GM21528 (cell line): ENCODE measurements at regions not wholly inside any gene's neighbourhood (a gene's known extent, or its start where the extent isn't known, plus 50 kb on each side); places are given as distances from the start of the nearest gene placed in this dataset.
A peak's percentile ranks its signal among the peaks of the same experiment; 100 is the strongest.
"Not testable (repeated sequence)": the region's sequence is repeated elsewhere in the genome, so short reads cannot be mapped to it uniquely, and the experiment has no call there.

Source experiments
- ATAC-seq: cut with Tn5 transposase; IDR thresholded peaks from one replicate; pipeline ENCODE4 v1.9.1; 2021; ENCODE audit warnings: mild to moderate bottlenecking, moderate library complexity; ENCODE audit not compliant: unreplicated experiment, low FRiP score

DNA sequence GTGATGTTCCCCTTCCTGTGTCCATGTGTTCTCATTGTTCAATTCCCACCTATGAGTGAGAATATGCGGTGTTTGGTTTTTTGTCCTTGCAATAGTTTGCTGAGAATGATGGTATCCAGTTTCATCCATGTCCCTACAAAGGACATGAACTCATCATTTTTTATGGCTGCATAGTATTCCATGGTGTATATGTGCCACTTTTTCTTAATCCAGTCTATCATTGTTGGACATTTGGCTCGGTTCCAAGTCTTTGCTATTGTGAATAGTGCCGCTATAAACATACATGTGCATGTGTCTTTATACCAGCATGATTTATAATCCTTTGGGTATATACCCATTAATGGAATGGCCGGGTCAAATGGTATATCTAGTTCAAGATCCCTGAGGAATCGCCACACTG lies 229.4 kb downstream of the HTR1A start:
- ATAC-seq, result not testable (repeated sequence)

DNA sequence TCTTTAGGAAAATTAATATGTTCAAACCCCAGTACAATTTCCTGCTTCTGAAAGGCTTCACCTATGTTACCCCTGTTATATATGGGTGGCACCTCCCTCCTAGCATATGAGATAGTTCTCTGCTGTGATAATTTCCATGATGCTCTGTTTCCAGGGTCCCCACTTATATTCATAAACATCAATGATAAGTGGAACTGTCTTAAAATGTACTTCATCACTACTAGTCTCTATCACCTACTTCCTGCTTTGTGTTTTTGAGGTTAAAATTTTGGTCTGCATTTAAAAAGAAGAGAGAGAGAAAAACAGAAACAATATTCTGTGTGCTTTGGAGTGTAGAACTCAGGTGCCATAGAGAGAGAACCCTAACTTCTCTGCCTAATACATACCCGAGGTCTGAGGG lies 234.7 kb downstream of the HTR1A start:
- ATAC-seq, result no peak

DNA sequence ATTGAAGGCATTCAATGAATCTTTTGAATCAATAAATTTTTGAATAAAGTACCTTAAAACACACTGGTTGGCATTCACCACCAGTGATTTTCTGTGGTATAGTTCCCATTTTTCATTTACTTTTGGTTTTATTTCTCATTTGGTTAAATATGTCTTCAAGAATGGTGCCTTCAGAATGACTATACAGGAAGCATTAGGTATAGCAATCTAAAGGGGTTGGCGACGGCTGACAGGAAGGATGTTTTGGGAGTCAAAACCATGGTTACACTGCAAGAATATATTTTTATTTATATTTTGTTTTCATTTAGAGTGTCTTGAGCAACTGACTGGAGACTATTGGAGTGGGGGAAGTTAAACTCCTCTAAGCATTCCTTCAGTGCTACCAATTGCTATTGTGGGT lies 235.7 kb downstream of the HTR1A start:
- ATAC-seq, result peak; percentile 56

DNA sequence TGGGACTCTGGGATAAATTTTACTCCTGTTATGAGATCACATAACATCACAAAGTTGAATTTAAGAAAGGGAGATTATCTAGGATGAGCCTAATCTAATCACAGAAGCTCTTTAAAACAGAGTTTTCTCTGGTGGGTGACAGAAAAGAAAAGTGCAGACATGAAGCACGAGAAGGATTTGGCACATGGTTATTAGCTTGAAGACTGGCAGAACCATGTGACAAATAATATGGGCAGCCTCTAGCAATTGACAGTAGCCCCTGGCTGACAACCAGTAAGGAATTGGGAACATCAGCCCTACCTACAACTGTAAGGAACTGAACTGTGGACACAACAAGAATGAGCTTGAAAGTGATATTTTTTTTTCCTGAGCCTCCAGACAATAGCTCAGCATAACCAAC lies 243.1 kb downstream of the HTR1A start:
- no peak for ATAC-seq

DNA sequence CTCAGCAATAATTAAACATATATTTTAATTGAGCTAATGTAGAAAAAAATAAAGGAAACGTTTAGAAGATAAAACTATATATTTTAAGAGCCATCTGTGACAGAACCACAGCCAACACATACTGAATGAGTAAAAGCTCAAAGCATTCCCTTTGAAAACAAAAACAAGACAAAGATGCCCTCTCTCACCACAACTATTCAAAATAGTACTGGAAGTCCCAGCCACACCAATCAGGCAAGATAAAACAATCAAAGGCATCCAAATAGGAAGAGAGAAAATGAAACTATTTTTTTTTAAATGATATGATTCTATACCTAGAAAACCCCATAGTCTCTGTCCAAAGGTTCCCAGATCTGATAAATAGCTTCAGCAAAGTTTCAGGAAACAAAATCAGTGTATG lies 262.0 kb downstream of the HTR1A start:
- no peak for ATAC-seq

DNA sequence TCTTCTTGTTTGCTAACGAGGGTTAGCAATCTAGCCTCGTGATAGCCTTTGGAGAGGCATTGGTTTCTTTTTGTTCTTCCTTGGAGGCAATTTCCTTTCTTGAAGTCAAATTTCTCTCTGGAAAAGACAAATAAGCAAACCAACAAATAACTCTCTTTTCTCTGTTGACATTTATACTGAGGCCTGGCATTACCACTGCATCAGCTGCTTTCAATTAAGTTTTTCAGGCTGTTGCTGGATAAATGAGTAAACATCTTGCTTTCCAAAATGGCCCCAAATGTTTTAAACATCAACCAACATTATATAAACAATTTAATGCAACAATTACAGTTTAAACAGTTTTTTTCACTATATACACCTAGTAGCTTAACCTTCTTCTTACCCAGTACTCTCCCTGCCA lies 264.4 kb downstream of the HTR1A start:
- no peak for ATAC-seq

DNA sequence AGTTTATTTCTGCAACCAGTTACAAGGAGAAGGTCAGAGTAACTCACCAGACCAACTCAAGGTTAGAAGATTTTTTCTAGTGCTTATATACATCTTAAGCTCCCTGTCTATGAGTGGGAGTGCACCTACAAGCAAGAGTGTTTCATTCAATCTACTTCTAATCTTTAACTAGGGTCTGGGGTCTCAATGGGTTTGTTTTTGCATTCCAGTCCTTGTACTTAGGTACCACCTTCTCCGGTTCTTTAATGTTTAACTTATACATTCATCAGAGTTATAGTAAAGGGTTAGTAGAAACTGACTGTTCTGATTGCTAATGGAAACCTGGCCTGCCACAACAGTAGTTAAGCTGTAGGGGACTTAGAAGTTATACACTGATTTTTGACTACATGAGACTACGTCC lies 271.7 kb downstream of the HTR1A start:
- ATAC-seq, result no peak

DNA sequence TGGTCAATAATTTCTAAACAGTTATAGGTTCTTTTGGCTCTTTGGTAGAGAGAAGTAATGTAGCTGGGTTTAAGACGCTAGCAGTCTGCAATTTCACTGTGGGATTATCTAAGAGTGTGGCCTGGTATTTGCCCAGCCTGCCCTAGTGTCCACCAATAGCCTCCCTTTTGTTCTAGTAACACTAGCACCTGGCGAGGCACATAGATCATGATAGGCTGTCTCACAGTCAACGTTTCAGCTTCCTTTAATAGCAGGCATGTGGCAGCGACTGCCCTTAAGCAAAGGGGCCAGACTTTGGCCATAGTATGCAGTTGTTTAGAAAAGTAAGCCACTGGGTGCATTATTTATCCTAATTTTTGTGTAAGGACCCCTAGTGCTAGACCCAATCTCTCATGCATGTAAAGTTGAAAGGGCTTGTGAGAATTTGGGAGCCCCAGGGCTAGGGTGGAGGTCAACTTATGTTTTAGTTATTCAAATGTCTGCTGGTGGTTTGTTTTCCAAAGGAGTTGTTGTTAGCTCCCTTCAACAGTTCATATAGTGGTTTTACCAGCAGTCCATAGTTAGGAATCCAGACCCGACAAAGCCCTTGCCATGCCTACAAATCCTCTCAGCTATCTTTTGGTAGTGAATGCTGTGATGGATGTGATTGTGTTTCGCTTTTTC lies 274.3 kb downstream of the HTR1A start:
- ATAC-seq, result no peak

DNA sequence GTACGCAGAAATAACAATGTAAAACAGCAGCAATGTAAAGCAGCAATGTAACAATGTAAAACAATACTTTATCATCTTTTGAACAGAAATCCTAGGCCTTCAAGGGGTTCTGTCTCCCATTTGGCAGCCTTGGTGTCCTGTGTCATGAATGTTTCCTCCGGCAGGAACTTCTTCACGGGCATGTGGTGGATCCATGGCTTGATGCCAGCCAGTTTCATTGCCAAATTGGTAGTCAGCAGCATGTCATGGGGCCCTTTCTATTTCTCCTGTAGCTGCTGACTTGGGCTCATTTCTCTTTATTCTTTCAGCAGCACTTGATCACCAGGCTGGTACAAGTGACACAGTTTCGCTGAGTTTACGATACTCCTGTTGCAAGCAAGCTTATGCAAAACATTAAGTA lies 275.3 kb downstream of the HTR1A start:
- ATAC-seq, result no peak

DNA sequence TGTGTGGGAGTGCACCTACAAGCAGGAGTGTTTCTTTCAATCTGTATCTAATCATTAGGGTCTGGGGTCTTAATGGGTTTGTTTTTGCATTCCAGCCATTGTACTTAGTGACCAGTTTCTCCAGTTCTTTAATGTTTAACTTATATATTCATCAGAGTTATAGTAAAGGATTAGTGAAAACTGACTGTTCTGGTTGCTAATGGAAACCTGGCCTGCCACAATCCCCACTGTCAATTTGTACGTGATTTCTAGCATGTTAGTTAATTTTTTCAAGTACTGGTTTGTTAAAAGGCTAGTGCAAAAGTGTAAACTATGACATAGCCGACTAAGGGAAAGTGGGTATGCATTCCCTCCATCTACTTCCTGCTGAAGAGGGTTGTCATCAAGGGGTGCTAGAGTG lies 276.1 kb downstream of the HTR1A start:
- no peak for ATAC-seq

DNA sequence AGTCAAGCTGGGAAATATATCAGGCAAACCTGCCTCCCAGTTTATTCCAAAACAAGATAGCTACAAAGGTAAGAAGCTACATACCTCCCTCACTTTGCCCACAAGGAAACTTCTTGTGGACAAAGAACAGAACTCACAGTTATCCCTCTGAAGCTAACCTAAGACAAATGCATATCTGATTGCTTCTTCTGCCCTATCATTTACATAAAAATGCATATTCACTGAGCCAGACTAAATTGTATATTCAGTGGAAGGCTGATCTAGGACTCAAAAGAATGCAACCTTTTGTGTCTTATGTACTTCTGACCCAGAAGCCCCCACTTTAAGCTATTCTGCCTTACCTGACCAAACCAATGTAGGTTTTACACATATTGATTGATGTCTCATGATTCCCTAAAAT lies 276.8 kb downstream of the HTR1A start:
- ATAC-seq, result no peak

DNA sequence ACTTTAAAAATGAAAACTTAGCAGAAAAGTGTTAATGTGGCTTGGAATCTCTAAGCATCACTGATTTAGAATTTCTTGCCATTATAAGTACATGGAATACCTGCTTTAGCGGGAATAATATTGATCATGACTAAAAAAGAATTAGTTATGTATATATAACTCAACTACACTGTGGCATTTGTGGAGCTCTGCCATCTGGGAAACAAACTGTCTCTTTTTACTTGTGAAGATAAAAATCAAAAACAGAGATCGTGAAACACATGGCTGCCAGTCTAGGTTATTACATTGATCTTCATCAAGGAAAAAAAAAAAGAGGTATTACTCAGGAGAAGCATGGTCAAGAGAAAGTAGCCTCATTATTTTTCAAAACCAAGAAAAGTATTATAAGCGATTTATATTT lies 287.4 kb downstream of the HTR1A start:
- no peak for ATAC-seq

DNA sequence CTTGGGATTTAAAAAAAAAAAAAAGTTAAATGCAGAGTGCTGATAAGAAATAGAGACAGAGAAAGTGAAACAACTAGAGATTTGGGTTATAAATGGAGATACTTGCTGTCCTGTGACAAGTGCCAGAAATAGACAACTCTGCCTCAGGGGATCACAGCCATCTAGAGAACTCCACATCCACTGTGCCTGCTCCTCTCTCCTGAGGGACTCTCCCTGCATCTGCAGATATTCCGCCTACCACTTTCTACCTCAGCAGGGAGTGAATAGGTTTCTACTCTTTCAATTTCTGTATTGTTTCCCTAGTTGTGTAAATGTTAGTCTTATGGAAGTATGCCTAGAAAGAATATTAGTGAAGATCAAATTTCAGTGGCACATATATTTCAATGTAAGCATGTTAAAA lies 307.2 kb downstream of the HTR1A start:
- ATAC-seq, result no peak

DNA sequence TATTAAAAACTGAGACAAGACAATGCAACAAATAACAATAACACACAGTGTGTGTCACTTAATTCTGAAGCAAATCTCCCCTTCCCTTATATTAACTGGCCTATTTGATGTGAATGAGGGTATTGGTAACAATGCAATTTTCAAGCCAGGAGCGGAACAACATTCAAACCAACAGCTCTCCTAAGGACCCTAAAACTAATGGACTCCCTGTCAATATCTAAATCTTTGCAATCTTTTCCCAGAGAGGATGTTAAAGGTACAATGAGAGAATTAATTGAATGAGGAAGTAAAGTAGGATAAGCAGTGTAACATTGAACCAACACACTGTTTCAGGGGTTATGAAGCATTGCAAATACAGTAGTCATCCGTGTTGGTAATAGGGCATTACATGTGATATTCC lies 311.7 kb downstream of the HTR1A start:
- ATAC-seq, result no peak

DNA sequence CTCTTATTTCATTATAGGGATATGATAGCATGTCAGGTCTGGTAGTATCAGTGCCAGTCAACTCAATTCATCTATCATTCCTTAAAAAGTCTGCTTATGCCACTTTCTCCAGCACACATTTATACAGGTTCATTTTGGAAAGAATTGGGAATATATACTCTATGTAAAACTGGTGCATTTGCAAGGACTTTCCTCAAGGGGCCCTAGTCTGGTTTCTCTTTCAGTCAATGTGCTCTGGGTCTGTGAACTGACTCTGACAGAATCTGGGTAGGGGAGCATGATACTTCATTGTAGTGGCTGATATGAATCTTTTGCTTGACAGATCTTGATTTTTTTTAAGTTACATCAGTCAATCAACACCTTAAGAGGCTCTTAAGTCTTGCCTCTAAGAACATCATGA lies 313.9 kb downstream of the HTR1A start:
- ATAC-seq, result no peak

DNA sequence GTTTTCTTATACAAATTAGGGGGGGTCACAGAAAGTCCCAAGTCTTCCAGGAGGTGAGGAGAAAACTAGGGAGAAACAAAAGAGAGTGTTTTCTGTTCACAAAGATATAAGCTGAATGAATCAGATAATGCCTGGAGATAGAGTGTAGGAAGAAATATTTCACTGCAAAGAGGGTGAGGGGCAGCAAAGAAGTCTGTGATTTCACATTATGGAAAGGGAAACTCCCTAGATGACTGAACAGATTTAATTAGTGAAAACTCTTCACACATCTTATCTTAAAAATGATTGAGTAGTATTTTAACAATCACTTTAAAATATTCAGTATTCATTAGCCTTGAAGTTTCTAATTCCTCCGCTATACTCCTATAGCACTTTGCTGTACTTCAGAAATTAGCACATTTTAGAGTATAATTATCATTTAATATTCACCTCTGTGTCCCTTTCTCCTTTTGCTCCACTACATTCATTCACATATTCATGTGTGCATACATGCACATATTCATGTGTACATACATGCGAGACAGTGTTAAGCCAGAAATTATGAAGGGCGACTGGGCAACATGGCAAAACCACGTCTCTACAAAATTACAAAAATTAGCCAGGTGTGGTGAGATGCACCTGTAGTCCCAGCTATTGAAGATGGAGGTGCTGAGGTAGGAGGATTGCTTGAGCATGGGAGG lies 332.2 kb downstream of the HTR1A start:
- no peak for ATAC-seq

DNA sequence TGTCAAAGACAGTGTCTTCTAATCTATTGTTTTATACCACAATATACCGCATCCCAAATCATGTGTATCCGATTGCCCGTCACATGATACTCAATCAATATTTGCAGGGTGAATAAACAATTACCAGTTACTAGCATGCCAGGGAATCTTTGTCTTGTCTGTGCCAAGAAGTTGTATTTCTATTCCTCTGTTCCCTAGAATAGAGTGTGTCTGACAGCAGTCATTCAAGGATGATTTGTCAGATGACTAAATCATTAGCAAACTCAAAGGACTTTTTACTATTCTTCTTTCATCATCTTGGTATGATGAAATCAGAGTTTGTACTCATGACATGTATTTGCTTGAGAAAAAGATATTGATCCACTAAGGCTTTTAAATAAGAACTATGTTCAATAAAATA lies 348.8 kb downstream of the HTR1A start:
- ATAC-seq, result no peak

DNA sequence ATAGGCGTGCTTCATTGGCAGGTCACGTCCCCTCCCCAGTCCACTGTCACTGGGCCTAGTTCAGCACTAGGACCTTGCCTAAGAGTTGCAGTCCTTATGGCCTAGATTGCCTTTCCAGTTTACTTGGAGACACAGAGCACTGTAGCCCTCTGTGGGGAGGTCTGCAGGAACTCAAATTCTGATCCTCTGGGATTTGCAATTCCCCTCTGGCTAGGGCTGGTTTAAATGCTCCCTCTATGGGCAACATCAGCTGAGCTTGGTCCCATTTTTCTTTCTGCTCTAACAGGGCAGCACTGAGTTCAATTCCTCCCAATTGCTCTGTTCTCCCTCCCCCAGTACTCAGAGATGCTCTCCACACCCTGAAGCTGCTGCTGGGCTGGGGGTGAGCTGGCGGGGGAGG lies 358.2 kb downstream of the HTR1A start:
- ATAC-seq, result no peak

DNA sequence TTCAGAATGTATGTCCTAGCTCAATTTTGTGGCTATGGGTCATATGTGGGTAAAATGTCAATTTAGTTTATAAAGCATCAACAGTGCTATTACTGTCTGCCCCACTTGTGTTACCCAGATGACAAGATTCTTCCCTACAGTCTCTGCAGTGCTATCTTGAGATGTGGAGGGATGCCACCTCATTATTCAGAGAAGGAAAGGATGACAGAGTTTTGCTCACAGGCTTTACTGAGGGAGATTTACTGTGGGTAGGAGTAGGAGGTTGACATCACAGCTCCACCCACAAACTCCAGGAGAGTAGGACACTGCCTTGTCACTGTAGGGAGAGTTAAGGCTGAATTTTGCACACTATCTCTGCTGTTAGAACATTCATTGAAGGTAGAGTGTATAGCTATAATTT lies 359.3 kb downstream of the HTR1A start:
- no peak for ATAC-seq

DNA sequence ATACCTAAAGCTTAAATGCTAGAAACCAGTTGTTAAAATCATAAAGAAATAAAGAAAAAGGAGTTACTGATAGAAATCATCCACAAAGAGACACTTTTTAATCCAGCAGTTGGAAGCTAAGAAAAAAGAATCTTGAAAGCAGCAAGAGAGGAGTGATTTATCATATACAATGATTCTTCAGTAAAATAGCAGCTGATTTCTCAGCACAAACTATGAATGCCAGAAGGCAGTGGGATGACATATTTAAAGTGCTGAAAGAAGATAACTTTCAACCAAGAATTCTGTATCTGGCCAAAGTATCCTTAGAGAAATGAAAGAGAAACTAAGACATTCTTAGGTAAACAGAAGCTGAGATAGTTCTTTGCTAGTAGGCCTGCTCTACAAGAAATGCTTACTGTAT lies 366.0 kb downstream of the HTR1A start:
- no peak for ATAC-seq

DNA sequence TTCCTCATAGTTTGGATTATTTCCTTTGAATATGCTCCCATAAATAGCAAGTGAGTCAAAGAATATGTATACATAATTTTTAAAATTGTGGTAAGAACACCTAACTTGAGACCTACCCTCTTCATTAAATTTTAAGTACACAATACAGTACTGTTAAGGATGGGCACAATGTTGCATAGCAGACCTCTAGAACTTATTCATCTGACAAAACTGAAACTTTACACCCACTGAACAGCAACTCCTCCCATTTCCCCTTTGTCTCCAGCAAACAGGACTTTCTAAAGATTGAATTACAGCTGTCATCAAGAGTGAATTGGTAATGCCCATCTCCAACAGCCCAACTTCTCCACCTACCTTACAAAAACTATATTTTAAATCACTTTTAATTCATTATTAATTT lies 388.9 kb downstream of the HTR1A start:
- no peak for ATAC-seq

DNA sequence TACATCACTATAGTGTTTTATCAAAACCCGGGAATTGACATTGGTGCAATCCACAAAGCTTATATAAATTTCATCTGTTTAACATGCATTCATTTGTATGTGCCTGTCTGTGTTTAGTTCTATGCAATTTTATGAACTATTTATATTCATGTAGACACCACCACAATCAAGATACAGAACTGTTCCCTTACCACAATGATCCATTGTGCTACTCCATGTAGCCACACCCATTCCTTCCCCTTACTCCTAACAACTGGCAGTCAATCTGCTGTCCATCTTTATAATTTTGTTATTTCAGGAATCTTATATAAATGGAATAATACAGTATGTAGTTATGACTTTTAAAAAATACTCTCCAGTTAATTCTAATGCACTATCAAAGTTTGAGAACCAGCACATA lies 389.5 kb downstream of the HTR1A start:
- ATAC-seq, result no peak

DNA sequence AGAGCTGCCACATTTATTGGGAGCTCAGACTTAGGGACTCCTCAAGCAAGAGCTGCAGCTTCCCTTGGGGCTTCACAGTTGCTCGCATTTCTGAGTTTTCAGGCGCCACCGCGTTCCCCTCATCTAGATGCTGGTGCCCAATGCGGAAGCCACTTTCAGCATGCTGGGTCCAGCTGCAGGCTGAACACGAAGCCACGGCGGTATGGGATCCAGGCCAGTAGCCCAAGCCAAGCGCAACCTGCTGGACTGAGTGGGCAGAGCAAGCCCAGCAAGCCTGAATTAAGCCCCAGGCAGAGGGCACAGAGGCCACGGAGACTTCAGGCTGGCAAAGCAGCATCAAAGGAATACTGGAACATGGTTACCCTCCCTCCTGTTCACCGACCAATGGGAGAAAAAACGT lies 391.5 kb downstream of the HTR1A start:
- no peak for ATAC-seq
